ENCODE measurements at regions not wholly inside any gene's neighbourhood (a gene's known extent, or its start where the extent isn't known, plus 50 kb on each side); places are given as distances from the start of the nearest gene placed in this dataset.

DNA sequence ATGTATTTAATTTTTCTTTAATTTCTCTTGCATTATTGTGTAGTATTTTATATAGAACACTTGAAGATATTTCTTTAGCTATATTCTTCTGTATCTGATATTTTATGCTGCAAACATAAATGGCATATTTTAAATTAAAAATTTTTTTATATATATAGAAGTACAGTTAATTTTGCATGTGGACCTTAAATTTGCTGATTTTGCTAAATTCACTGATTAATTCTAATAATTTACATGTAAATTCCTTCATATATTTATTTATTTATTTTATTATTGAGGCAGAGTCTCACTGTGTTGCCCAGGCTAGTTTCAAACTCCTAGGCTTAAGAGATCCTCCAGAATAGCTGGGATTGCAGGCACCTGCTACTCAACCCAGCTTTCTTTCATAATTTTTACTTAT lies 276.9 kb downstream of the PRR16 start:
- TF ChIP-seq CTCF (IDR thresholded peaks at IDR 0.05) (no peak), POLR2A (IDR thresholded peaks at IDR 0.05) (no peak)

All from testis (tissue), 2 donors.